K562 (cell line): ENCODE measurements at regions not wholly inside any gene's neighbourhood (a gene's known extent, or its start where the extent isn't known, plus 50 kb on each side); places are given as distances from the start of the nearest gene placed in this dataset.
A peak's percentile ranks its signal among the peaks of the same experiment; 100 is the strongest.

Experiments used
- ATF7 ChIP-seq: fragments of 450-650 bp; IDR thresholded peaks from 2 replicates; pipeline ENCODE4 v1.7.1; 2014; ENCODE audit warnings: mild to moderate bottlenecking, moderate library complexity
- BRD9 ChIP-seq: fragments of 450-650 bp; IDR thresholded peaks from 2 replicates; pipeline ENCODE4 v1.6.1; 2018; ENCODE audit warnings: low read depth; ENCODE audit not compliant: partially characterized antibody
- CTBP1 ChIP-seq: fragments of 450-650 bp; IDR thresholded peaks from 2 replicates; pipeline ENCODE4 v1.6.1; 2016; ENCODE audit warnings: borderline replicate concordance
- FOXP4 ChIP-seq: sonication (generic); formaldehyde crosslinking; IDR thresholded peaks from 2 replicates; pipeline ENCODE4 v1.8.0; 2022; ENCODE audit warnings: mild to moderate bottlenecking, missing genetic modification reagents, borderline replicate concordance
- IRF1 ChIP-seq: sonication (generic); formaldehyde crosslinking; IDR thresholded peaks from 2 replicates; pipeline ENCODE4 v1.8.0; 2022; ENCODE audit warnings: missing genetic modification reagents, mild to moderate bottlenecking, borderline replicate concordance
- POLR2A ChIP-seq: fragments of 450-650 bp; conservative IDR thresholded peaks from 2 replicates; pipeline ENCODE4 v1.6.1; 2016
- POLR2G ChIP-seq: fragments of 200-400 bp; formaldehyde crosslinking; IDR thresholded peaks from 2 replicates; pipeline ENCODE4 v1.6.1; 2017; ENCODE audit warnings: low read depth, mild to moderate bottlenecking, antibody characterized with exemption, low read length, moderate library complexity
- RBM15 ChIP-seq: fragments of 200-400 bp; formaldehyde crosslinking; IDR thresholded peaks from 2 replicates; pipeline ENCODE4 v1.6.1; 2018; ENCODE audit warnings: mild to moderate bottlenecking, low read length, moderate library complexity; ENCODE audit not compliant: insufficient read depth
- RUNX1 ChIP-seq: sonication (generic); IDR thresholded peaks from 2 replicates; pipeline ENCODE4 v1.6.1; 2016; ENCODE audit warnings: antibody characterized with exemption, low read depth
- STAT5A ChIP-seq: IDR thresholded peaks from 2 replicates; pipeline ENCODE4 v1.6.1; 2012; ENCODE audit warnings: low read length, inconsistent platforms, borderline replicate concordance
- TFAM ChIP-seq: fragments of 250-450 bp; sonication (Bioruptor Pico); conservative IDR thresholded peaks from 2 replicates; pipeline ENCODE4 v1.5.0; 2021; ENCODE audit warnings: mild to moderate bottlenecking, moderate library complexity
- ZNF561 ChIP-seq: fragments of 450-650 bp; formaldehyde crosslinking; conservative IDR thresholded peaks from 2 replicates; pipeline ENCODE4 v1.4.0; 2020; ENCODE audit warnings: mild to moderate bottlenecking, moderate library complexity
- TF ChIP-seq, protein P1 (sequence below), 2 experiments: fragments of 450-650 bp in 1 of 2; sonication (generic) in 1 of 2; formaldehyde crosslinking in 1 of 2; IDR thresholded peaks; 2 replicates each; pipeline versions ENCODE4 v1.7.1 to v1.9.0; 2016 to 2022; ENCODE audit warnings: inconsistent platforms in 1 of 2, mild to moderate bottlenecking in 1 of 2, missing genetic modification reagents in 1 of 2
- TF ChIP-seq, protein P2 (sequence below): sonication (generic); formaldehyde crosslinking; IDR thresholded peaks from 2 replicates; pipeline ENCODE4 v1.8.1; 2023; ENCODE audit warnings: mild to moderate bottlenecking, missing genetic modification reagents
- TF ChIP-seq, protein P3 (sequence below): fragments of 450-650 bp; IDR thresholded peaks from 2 replicates; pipeline ENCODE4 v1.6.1; 2017; ENCODE audit warnings: mild to moderate bottlenecking, moderate library complexity

DNA sequence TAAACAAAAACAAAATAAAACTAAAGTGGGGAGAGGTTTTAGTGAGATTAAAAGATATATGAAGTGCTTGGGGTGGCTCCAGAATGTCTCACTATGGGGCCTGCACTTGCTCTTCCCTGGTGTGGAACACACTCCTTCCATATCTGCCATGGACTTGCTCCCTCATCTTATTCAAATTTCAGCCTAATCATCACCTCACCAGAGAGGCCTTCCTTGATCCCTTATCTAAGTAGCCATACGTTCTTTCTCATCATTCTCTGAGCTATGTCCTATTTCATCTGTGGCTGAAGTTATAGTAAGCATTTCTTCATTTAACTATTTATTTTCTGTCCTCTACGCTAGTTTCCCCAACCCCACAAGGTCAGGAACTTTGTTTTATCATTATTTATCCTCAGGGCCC lies 511.7 kb downstream of the NTRK3 start (continued):
- TF ChIP-seq, protein P1, sequence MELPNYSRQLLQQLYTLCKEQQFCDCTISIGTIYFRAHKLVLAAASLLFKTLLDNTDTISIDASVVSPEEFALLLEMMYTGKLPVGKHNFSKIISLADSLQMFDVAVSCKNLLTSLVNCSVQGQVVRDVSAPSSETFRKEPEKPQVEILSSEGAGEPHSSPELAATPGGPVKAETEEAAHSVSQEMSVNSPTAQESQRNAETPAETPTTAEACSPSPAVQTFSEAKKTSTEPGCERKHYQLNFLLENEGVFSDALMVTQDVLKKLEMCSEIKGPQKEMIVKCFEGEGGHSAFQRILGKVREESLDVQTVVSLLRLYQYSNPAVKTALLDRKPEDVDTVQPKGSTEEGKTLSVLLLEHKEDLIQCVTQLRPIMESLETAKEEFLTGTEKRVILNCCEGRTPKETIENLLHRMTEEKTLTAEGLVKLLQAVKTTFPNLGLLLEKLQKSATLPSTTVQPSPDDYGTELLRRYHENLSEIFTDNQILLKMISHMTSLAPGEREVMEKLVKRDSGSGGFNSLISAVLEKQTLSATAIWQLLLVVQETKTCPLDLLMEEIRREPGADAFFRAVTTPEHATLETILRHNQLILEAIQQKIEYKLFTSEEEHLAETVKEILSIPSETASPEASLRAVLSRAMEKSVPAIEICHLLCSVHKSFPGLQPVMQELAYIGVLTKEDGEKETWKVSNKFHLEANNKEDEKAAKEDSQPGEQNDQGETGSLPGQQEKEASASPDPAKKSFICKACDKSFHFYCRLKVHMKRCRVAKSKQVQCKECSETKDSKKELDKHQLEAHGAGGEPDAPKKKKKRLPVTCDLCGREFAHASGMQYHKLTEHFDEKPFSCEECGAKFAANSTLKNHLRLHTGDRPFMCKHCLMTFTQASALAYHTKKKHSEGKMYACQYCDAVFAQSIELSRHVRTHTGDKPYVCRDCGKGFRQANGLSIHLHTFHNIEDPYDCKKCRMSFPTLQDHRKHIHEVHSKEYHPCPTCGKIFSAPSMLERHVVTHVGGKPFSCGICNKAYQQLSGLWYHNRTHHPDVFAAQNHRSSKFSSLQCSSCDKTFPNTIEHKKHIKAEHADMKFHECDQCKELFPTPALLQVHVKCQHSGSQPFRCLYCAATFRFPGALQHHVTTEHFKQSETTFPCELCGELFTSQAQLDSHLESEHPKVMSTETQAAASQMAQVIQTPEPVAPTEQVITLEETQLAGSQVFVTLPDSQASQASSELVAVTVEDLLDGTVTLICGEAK (IDR thresholded peaks at IDR 0.05) = no peak
- TF ChIP-seq, protein P1 (CRISPR knock-in tag; IDR thresholded peaks at IDR 0.05) = no peak
- TF ChIP-seq, protein P2, sequence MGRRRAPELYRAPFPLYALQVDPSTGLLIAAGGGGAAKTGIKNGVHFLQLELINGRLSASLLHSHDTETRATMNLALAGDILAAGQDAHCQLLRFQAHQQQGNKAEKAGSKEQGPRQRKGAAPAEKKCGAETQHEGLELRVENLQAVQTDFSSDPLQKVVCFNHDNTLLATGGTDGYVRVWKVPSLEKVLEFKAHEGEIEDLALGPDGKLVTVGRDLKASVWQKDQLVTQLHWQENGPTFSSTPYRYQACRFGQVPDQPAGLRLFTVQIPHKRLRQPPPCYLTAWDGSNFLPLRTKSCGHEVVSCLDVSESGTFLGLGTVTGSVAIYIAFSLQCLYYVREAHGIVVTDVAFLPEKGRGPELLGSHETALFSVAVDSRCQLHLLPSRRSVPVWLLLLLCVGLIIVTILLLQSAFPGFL (CRISPR knock-in tag) = no peak
- TF ChIP-seq ZNF561 (no peak), FOXP4 (CRISPR knock-in tag) (no peak), IRF1 (CRISPR knock-in tag) (no peak), RBM15 (no peak), CTBP1 (peak; percentile 89), POLR2A (no peak), ATF7 (no peak), TFAM (CRISPR knock-in tag) (no peak), STAT5A (peak; percentile 38; the same call in 1 of the 2 replicates), POLR2G (no peak), RUNX1 (no peak), BRD9 (no peak)
- TF ChIP-seq, protein P3, sequence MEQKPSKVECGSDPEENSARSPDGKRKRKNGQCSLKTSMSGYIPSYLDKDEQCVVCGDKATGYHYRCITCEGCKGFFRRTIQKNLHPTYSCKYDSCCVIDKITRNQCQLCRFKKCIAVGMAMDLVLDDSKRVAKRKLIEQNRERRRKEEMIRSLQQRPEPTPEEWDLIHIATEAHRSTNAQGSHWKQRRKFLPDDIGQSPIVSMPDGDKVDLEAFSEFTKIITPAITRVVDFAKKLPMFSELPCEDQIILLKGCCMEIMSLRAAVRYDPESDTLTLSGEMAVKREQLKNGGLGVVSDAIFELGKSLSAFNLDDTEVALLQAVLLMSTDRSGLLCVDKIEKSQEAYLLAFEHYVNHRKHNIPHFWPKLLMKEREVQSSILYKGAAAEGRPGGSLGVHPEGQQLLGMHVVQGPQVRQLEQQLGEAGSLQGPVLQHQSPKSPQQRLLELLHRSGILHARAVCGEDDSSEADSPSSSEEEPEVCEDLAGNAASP = no peak
